ENCODE measurements at regions not wholly inside any gene's neighbourhood (a gene's known extent, or its start where the extent isn't known, plus 50 kb on each side); places are given as distances from the start of the nearest gene placed in this dataset.

GRCh38 chr2:118278046-118278445 is 189.8 kb downstream of the INSIG2 start:
- TF ChIP-seq CCAR2 (IDR thresholded peaks at IDR 0.05; ENCODE audit: low read depth, low read length) (no peak), HDAC1 (IDR thresholded peaks at IDR 0.05) (no peak), ZNF143 (CRISPR knock-in tag; IDR thresholded peaks at IDR 0.05) (no peak), CTCF (IDR thresholded peaks at IDR 0.05 in 2 of 3, conservative IDR thresholded peaks at IDR 0.05 in 1 of 3; ENCODE audit: insufficient read depth in 2 of 3, low read depth in 1 of 3, low read length in 3 of 3) (no peak)

All from K562 (cell line).